Rectal smooth muscle tissue (tissue), 1 donor: ENCODE measurements at regions not wholly inside any gene's neighbourhood (a gene's known extent, or its start where the extent isn't known, plus 50 kb on each side); places are given as distances from the start of the nearest gene placed in this dataset.

Experiments used
- H3K27ac ChIP-seq: one replicate; pipeline ENCODE4 v1.7.0; 2013; ENCODE audit warnings: low read depth, low read length, inconsistent platforms
- H3K27me3 ChIP-seq: one replicate; pipeline ENCODE4 v1.7.0; 2013; ENCODE audit warnings: low read length; ENCODE audit not compliant: control insufficient read depth, insufficient read depth
- H3K36me3 ChIP-seq: one replicate; pipeline ENCODE4 v1.7.0; 2013; ENCODE audit warnings: low read length; ENCODE audit not compliant: control insufficient read depth, insufficient read depth
- H3K4me1 ChIP-seq: one replicate; pipeline ENCODE4 v1.7.0; 2013; ENCODE audit warnings: low read length; ENCODE audit not compliant: control insufficient read depth, insufficient read depth
- H3K4me3 ChIP-seq: one replicate; pipeline ENCODE4 v1.7.0; 2013; ENCODE audit warnings: low read length
- H3K9ac ChIP-seq: one replicate; pipeline ENCODE4 v1.7.0; 2013; ENCODE audit warnings: low read length

- no peaks in the 10 kb centered on the region for H3K4me1 ChIP-seq
- no peaks in the 10 kb centered on the region for H3K36me3 ChIP-seq
- no peaks in the 10 kb centered on the region for H3K27me3 ChIP-seq
- H3K9ac ChIP-seq: no peak overlapping the region
- H3K4me3 ChIP-seq: no peak overlapping the region
- H3K27ac ChIP-seq: no peak overlapping the region
These were observed 106.4 kb upstream of the PPP2R5A start for GRCh38 chr1:212178851-212179250.

GRCh38 chr1:212179394-212180076, 105.7 kb upstream of the PPP2R5A start:
- no peaks in the 10 kb centered on the region for H3K36me3 ChIP-seq

GRCh38 chr1:212181015-212181882, 104.0 kb upstream of the PPP2R5A start:
- Histone ChIP-seq H3K4me3 (no peak overlapping the region), H3K9ac (no peak overlapping the region), H3K36me3 (no peaks in the 10 kb centered on the region), H3K27ac (no peak overlapping the region), H3K4me1 (no peaks in the 10 kb centered on the region), H3K27me3 (no peaks in the 10 kb centered on the region)

More at GRCh38 chr1:212179394-212180076, 105.7 kb upstream of the PPP2R5A start:
- no peaks in the 10 kb centered on the region for H3K27me3 ChIP-seq
- no peak overlapping the region for H3K27ac ChIP-seq
- no peak overlapping the region for H3K4me3 ChIP-seq
- H3K9ac ChIP-seq: no peak overlapping the region
- no peaks in the 10 kb centered on the region for H3K4me1 ChIP-seq

- H3K27me3 ChIP-seq: no peaks in the 10 kb centered on the region
These were observed 103.0 kb upstream of the PPP2R5A start for GRCh38 chr1:212182171-212182570.

GRCh38 chr1:212182579-212182978, 102.6 kb upstream of the PPP2R5A start:
- no peak overlapping the region for H3K27ac ChIP-seq
- H3K4me1 ChIP-seq: no peaks in the 10 kb centered on the region
- H3K4me3 ChIP-seq: no peak overlapping the region
- H3K27me3 ChIP-seq: no peaks in the 10 kb centered on the region
- H3K36me3 ChIP-seq: no peaks in the 10 kb centered on the region
- no peak overlapping the region for H3K9ac ChIP-seq

More at GRCh38 chr1:212182171-212182570, 103.0 kb upstream of the PPP2R5A start:
- no peaks in the 10 kb centered on the region for H3K4me1 ChIP-seq
- H3K9ac ChIP-seq: no peak overlapping the region
- no peak overlapping the region for H3K27ac ChIP-seq
- no peak overlapping the region for H3K4me3 ChIP-seq
- H3K36me3 ChIP-seq: no peaks in the 10 kb centered on the region

GRCh38 chr1:212186427-212187207, 98.6 kb upstream of the PPP2R5A start:
- H3K9ac ChIP-seq: no peak overlapping the region
- H3K27ac ChIP-seq: no peak overlapping the region
- H3K4me1 ChIP-seq: no peaks in the 10 kb centered on the region
- H3K36me3 ChIP-seq: no peaks in the 10 kb centered on the region
- no peaks in the 10 kb centered on the region for H3K27me3 ChIP-seq
- H3K4me3 ChIP-seq: no peak overlapping the region

GRCh38 chr1:212188599-212189351, 96.4 kb upstream of the PPP2R5A start:
- no peak overlapping the region for H3K9ac ChIP-seq
- H3K36me3 ChIP-seq: no peaks in the 10 kb centered on the region
- no peak overlapping the region for H3K4me3 ChIP-seq
- H3K27me3 ChIP-seq: no peaks in the 10 kb centered on the region
- no peak overlapping the region for H3K27ac ChIP-seq
- H3K4me1 ChIP-seq: no peaks in the 10 kb centered on the region

- H3K36me3 ChIP-seq: no peaks in the 10 kb centered on the region
- no peak overlapping the region for H3K9ac ChIP-seq
- H3K27ac ChIP-seq: no peak overlapping the region
- no peaks in the 10 kb centered on the region for H3K4me1 ChIP-seq
- no peak overlapping the region for H3K4me3 ChIP-seq
- no peaks in the 10 kb centered on the region for H3K27me3 ChIP-seq
These were observed 95.9 kb upstream of the PPP2R5A start for GRCh38 chr1:212189352-212189738.

GRCh38 chr1:212190169-212190568, 95.0 kb upstream of the PPP2R5A start:
- Histone ChIP-seq H3K9ac (no peak overlapping the region), H3K36me3 (no peaks in the 10 kb centered on the region), H3K27ac (no peak overlapping the region), H3K4me3 (no peak overlapping the region), H3K4me1 (no peaks in the 10 kb centered on the region), H3K27me3 (no peaks in the 10 kb centered on the region)

GRCh38 chr1:212192261-212192998, 92.8 kb upstream of the PPP2R5A start:
- Histone ChIP-seq H3K36me3 (no peaks in the 10 kb centered on the region), H3K4me3 (no peak overlapping the region), H3K27ac (no peak overlapping the region), H3K4me1 (no peaks in the 10 kb centered on the region), H3K9ac (no peak overlapping the region), H3K27me3 (no peaks in the 10 kb centered on the region)

- H3K4me1 ChIP-seq: no peaks in the 10 kb centered on the region
- H3K4me3 ChIP-seq: no peak overlapping the region
- H3K27me3 ChIP-seq: no peaks in the 10 kb centered on the region
- no peak overlapping the region for H3K9ac ChIP-seq
- no peak overlapping the region for H3K27ac ChIP-seq
- H3K36me3 ChIP-seq: no peaks in the 10 kb centered on the region
These were observed 88.9 kb upstream of the PPP2R5A start for GRCh38 chr1:212196355-212196754.
